ENCODE measurements at regions not wholly inside any gene's neighbourhood (a gene's known extent, or its start where the extent isn't known, plus 50 kb on each side); places are given as distances from the start of the nearest gene placed in this dataset.

DNA sequence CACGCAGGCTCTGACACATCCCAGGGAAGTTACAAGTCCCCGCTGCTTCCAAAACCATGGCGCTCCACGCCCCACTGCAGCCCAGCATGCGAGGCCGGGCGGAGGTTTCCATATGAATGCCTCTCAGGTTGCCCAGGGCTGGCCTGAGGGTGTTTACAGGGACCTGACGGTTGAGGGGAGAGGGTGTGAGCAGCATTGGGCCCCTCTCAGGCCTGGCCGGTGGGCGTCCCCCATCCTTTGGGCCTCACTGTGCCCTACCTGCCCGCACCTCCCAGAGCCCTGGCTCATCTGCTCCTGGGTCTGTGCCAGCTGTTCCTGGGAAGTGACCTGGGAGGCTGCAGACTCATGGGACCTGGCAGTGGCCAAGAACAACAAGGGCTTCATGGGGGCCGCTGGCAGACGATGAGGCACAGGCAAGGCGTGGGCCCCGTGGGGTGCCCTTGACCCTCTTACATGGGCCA lies 173.5 kb downstream of the C16orf95 start:
- no peak overlapping the region for H3K9ac ChIP-seq (ENCODE audit: low read length in 3 of 3)
- no peaks in the 10 kb centered on the region for H3K9me3 ChIP-seq (ENCODE audit: control insufficient read depth in 2 of 3, insufficient read depth in 1 of 3, low read length in 3 of 3)
- no peaks in the 10 kb centered on the region for H3K36me3 ChIP-seq (ENCODE audit: control insufficient read depth in 2 of 3, insufficient read depth in 3 of 3, low read length in 3 of 3)
- no peaks in the 10 kb centered on the region for H3K4me1 ChIP-seq (ENCODE audit: control insufficient read depth in 2 of 3, insufficient read depth in 2 of 3, low read depth in 1 of 3, low read length in 3 of 3)
- intact Hi-C loops (cut with DNase I), result no loop called here
- DNase-seq (no peak), FAIRE-seq (no peak)
- TF ChIP-seq, protein P1, sequence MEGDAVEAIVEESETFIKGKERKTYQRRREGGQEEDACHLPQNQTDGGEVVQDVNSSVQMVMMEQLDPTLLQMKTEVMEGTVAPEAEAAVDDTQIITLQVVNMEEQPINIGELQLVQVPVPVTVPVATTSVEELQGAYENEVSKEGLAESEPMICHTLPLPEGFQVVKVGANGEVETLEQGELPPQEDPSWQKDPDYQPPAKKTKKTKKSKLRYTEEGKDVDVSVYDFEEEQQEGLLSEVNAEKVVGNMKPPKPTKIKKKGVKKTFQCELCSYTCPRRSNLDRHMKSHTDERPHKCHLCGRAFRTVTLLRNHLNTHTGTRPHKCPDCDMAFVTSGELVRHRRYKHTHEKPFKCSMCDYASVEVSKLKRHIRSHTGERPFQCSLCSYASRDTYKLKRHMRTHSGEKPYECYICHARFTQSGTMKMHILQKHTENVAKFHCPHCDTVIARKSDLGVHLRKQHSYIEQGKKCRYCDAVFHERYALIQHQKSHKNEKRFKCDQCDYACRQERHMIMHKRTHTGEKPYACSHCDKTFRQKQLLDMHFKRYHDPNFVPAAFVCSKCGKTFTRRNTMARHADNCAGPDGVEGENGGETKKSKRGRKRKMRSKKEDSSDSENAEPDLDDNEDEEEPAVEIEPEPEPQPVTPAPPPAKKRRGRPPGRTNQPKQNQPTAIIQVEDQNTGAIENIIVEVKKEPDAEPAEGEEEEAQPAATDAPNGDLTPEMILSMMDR (IDR thresholded peaks at IDR 0.05; ENCODE audit: borderline replicate concordance, extremely low read depth, insufficient read depth), result no peak
- H3K27ac ChIP-seq (ENCODE audit: low read depth in 2 of 2, low read length in 2 of 2), result no peak overlapping the region
- H3K27me3 ChIP-seq (ENCODE audit: control insufficient read depth, insufficient read depth, low read length), result no peaks in the 10 kb centered on the region
- no peak overlapping the region for H3K4me3 ChIP-seq (ENCODE audit: low read length in 3 of 3)

DNA sequence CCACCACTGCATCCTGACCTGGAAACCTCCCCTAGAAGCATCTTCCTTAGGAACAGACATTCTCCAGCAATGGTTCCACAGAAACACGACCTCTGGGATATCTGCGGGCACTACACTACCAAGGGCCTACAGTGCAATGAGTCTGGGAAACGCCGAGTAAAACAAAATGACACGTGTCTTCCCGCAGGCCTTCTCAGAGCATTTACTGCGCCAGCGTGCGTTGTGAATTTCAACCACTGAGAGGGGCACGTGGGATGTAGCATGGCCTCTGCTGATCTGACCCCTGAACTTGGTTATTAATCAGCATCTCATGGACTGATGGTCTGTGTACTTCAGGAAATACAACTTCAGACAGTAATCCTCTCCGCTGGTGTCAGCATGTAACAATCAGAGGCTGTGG lies 173.0 kb downstream of the C16orf95 start:
- Histone ChIP-seq H3K27ac (ENCODE audit: low read depth in 2 of 2, low read length in 2 of 2) (no peak overlapping the region), H3K36me3 (ENCODE audit: control insufficient read depth in 2 of 3, insufficient read depth in 3 of 3, low read length in 3 of 3) (no peaks in the 10 kb centered on the region), H3K4me3 (ENCODE audit: low read length in 3 of 3) (no peak overlapping the region), H3K9ac (ENCODE audit: low read length in 3 of 3) (no peak overlapping the region), H3K9me3 (ENCODE audit: control insufficient read depth in 2 of 3, insufficient read depth in 1 of 3, low read length in 3 of 3) (no peaks in the 10 kb centered on the region), H3K27me3 (ENCODE audit: control insufficient read depth, insufficient read depth, low read length) (no peaks in the 10 kb centered on the region), H3K4me1 (ENCODE audit: control insufficient read depth in 2 of 3, insufficient read depth in 2 of 3, low read depth in 1 of 3, low read length in 3 of 3) (no peaks in the 10 kb centered on the region)
- TF ChIP-seq, protein P1 (IDR thresholded peaks at IDR 0.05; ENCODE audit: borderline replicate concordance, extremely low read depth, insufficient read depth), result no peak
- intact Hi-C loops (cut with DNase I), result no loop called here
- DNase-seq (no peak), FAIRE-seq (no peak)

DNA sequence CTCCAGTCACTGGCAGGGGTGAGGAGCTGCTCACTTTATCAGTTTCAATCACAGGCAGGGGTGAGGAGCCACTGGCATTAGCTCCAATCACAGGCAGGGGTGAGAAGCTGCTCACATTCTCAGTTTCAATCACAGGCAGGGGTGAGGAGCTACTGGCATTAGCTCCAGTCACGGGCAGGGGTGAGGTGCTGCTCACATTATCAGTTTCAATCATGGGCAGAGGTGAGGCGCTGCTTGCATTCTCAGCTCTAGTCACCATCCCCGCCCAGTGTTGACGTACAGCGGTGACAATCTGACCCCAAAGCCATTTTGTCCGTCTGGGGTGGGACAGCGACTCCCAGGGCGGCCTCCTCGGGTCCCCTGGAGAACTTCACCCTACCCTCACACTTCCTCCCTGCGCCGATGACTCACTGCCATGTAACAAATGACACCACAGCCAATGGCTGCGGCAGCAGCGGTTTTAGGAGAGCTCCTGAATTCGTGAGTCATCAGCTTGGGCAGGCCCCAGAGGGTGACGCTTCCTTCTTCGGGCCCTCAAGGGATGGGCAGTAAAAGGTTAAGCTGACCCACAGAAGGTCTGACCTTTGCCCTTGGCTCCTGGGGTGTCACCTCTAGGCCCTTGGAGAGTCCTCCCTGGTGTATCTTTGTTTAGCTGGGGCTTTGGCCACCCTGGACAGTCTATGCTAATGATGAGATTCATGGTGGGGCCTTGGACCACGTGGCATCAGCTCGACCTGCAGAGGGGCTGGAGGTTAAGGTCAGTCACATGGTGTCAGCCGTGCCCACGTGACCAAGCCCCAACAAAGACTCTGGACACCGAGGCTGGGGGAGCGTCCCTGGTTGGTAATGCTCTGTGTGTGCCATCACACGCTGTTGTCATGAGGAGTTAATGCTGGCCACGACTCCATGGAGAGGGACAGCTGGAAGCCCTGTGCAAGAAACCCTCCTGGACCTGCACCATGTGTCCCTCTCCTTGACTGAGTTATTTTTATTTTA lies 171.7 kb downstream of the C16orf95 start:
- peaks cover 0 to 4% (median 0%) of the 10 kb centered on the region in 3 donors for H3K9me3 ChIP-seq (ENCODE audit: control insufficient read depth in 2 of 3, insufficient read depth in 1 of 3, low read length in 3 of 3)
- no peaks in the 10 kb centered on the region for H3K36me3 ChIP-seq (ENCODE audit: control insufficient read depth in 2 of 3, insufficient read depth in 3 of 3, low read length in 3 of 3)
- no peak for DNase-seq
- H3K27ac ChIP-seq (ENCODE audit: low read depth in 2 of 2, low read length in 2 of 2), result no peak overlapping the region
- intact Hi-C loops (cut with DNase I), result no loop called here
- TF ChIP-seq, protein P1 (IDR thresholded peaks at IDR 0.05; ENCODE audit: borderline replicate concordance, extremely low read depth, insufficient read depth), result no peak
- no peak for FAIRE-seq
- H3K27me3 ChIP-seq (ENCODE audit: control insufficient read depth, insufficient read depth, low read length), result no peaks in the 10 kb centered on the region
- H3K4me3 ChIP-seq (ENCODE audit: low read length in 3 of 3), result no peak overlapping the region
- no peak overlapping the region for H3K9ac ChIP-seq (ENCODE audit: low read length in 3 of 3)
- H3K4me1 ChIP-seq (ENCODE audit: control insufficient read depth in 2 of 3, insufficient read depth in 2 of 3, low read depth in 1 of 3, low read length in 3 of 3), result no peaks in the 10 kb centered on the region

Data from kidney (tissue), 13 donors.